ENCODE measurements at regions not wholly inside any gene's neighbourhood (a gene's known extent, or its start where the extent isn't known, plus 50 kb on each side); places are given as distances from the start of the nearest gene placed in this dataset.

- TF ChIP-seq CTCF (IDR thresholded peaks at IDR 0.05 in 4 of 5, conservative IDR thresholded peaks at IDR 0.05 in 1 of 5) (no peak), POLR2A (IDR thresholded peaks at IDR 0.05) (no peak)
Observed at GRCh38 chr2:13524492-13524891, 807.8 kb downstream of the TRIB2 start.

Data from gastrocnemius medialis (tissue), 4 donors.